ENCODE measurements at regions not wholly inside any gene's neighbourhood (a gene's known extent, or its start where the extent isn't known, plus 50 kb on each side); places are given as distances from the start of the nearest gene placed in this dataset.

DNA sequence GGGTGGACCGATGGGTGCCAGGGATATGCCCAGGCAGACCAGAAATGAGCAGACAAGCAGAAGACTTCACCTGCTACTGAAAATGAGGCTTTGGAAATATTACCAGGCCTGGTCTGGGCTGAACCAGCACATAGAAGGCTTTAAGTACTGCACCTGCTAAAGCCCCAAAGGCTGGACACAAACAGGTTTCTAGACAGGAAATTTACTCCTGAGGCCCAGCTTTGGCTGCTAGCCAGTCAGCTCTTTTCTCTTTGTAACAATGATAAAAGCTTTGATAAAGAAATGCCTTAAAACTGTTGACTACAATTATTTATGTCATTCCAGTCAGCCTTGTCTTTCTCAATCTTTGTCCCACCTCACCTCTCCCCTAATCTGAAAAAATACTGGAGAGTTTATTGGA lies 228.9 kb upstream of the EGLN3 start:
- no peak for TF ChIP-seq CTCF (IDR thresholded peaks at IDR 0.05)
- no peak for TF ChIP-seq ZNF416 (CRISPR knock-in tag; IDR thresholded peaks at IDR 0.05)
- no peak for TF ChIP-seq TEAD1 (CRISPR knock-in tag; IDR thresholded peaks at IDR 0.05)
- TF ChIP-seq ETV6 (CRISPR knock-in tag; IDR thresholded peaks at IDR 0.05): no peak
- TF ChIP-seq FOXJ3 (CRISPR knock-in tag; IDR thresholded peaks at IDR 0.05; ENCODE audit: borderline replicate concordance): no peak
- TF ChIP-seq IRF2 (CRISPR knock-in tag; IDR thresholded peaks at IDR 0.05; ENCODE audit: borderline replicate concordance, low read depth): no peak
- no peak for TF ChIP-seq ZSCAN18 (CRISPR knock-in tag; IDR thresholded peaks at IDR 0.05)
- no peak for TF ChIP-seq MLX (CRISPR knock-in tag; IDR thresholded peaks at IDR 0.05)
